Loucy (cell line): ENCODE measurements at regions not wholly inside any gene's neighbourhood (a gene's known extent, or its start where the extent isn't known, plus 50 kb on each side); places are given as distances from the start of the nearest gene placed in this dataset.

Source experiments
- CTCF ChIP-seq: fragments of 200-600 bp; sonication (generic); conservative IDR thresholded peaks from 2 replicates; pipeline ENCODE4 v1.5.1; 2014; ENCODE audit warnings: mild to moderate bottlenecking, antibody characterized with exemption, low read length
- EZH2phosphoT487 ChIP-seq: fragments of 200-600 bp; IDR thresholded peaks from 2 replicates; pipeline ENCODE4 v1.6.1; 2018; ENCODE audit warnings: antibody characterized with exemption, mild to moderate bottlenecking, moderate library complexity, borderline replicate concordance

DNA sequence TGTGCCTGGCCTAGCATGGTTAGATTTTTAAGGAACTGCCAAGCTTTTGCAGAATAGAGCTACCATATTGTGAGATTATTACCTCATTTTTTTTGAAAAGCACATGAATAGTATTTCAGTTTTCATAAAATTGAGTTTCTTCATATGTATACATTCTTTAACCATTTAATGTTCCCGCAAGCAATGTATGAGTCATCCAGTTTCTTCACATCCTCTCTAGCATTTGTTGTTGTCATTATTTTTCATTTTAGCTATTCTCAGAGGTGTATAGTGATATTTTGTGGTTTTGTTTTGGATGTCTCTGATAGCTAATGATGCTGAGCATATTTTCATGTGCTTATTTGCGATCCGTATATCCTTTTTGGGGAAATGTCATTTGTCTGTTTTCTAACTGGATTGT, 74.9 kb downstream of the GLUD2 start:
- TF ChIP-seq CTCF (no peak), EZH2phosphoT487 (no peak)
